HG03135 (cell line): ENCODE measurements at regions not wholly inside any gene's neighbourhood (a gene's known extent, or its start where the extent isn't known, plus 50 kb on each side); places are given as distances from the start of the nearest gene placed in this dataset.

Source experiments
- ATAC-seq: cut with Tn5 transposase; IDR thresholded peaks from one replicate; pipeline ENCODE4 v1.9.1; 2021; ENCODE audit warnings: mild to moderate bottlenecking, moderate library complexity; ENCODE audit not compliant: unreplicated experiment

DNA sequence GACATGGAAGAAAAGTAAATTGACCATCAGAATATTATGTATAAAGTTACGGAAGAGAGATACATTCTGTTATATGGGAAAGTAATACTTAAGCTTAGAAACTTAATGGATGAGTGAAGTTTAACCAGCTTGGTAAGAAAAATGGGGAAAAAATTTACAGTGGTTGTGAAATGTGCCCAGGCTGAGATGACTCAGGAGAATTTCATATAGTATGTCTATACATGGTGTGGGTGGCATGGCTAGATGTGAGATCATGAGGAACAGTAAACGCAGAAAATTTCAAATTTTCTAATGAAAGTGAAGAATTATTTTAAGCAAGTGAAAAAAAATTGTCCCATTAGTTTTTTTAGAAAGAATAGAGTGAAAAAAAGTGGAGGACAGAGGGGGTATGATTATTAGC is 552.5 kb upstream of the SORCS1 start:
- no peak for ATAC-seq

GRCh38 chr10:107715565-107715964 is 551.1 kb upstream of the SORCS1 start:
- ATAC-seq, result no peak

- ATAC-seq, result no peak
Measured at GRCh38 chr10:107708981-107709380, 544.5 kb upstream of the SORCS1 start.

- ATAC-seq, result no peak
Measured at GRCh38 chr10:107706096-107706725, 541.7 kb upstream of the SORCS1 start.

DNA sequence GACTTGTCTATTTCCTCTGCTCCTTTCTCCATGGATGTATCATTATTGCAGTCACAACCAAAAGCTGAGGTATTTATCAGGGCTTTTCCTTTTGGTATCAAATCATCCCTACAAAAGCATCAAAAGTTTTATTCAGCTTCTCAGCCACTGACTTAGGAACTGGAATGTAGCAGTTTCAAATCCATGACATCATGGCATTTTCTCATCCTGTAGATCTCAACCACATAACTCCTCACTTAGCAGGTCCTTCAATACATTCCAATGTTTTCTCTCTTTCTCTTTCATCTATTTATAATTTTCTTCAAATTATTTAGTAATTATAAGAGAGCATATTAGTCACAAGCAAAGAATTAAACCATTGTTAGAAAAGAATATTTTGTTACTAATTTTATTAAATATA is 537.4 kb upstream of the SORCS1 start:
- ATAC-seq, result no peak

DNA sequence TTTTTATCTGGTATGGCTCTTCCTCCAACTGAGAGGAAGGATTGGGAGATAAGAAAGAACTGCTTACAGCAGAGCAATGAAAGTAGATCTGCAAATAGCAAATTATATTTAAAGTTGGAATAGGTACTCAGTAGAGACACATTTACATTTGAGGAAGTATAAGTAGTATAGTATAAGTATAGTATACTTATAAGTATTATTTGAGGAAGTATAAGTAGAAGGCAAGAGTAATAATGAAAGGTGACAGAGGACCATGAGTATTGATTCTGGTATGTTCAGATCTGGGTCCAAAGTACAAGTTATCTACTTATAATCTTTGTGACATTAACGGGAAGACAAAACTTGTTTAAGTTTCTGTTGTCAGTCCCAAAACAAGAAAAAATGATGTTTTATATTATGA is 527.6 kb upstream of the SORCS1 start:
- no peak for ATAC-seq

DNA sequence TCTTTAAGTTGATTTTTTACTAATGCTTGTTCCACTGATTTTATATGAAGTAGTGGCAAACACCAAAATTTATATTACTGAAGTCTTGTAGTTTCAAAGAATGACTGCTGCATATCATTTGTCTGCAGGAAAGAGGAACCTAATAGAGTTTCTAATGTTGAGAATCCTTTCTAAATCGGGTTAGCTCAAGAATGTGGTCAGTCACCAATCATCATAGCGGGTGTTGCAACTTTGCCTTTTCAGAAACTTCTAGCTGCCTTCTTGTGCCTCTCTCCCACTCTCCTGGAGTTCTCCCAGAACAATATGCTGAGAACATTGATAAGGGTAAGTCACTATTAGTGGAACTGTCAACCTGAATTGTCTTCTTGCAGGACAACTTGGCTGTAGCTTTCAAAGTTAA is 524.8 kb upstream of the SORCS1 start:
- ATAC-seq, result no peak

- ATAC-seq, result no peak
Measured at GRCh38 chr10:107687701-107688100, 523.2 kb upstream of the SORCS1 start.

DNA sequence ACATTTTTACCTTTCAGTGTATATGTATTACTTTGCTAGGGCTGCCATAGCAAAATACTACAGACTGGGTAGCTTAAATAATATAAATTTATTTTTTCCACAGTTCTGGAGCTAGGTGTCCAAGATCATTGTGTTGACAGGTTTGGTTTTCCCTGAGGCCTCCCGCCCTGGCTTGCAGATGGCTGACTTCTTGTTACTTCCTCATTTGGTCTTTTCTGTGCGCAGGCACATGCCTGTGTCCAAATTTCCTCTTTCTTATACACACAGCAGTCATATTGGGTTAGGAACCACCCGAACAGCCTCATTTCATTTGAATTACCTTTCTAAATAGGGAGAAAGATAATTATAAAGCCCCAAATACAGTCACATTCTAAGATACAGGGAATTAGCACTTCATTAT is 521.6 kb upstream of the SORCS1 start:
- ATAC-seq, result no peak

- ATAC-seq, result no peak
Measured at GRCh38 chr10:107671960-107672359, 507.5 kb upstream of the SORCS1 start.

GRCh38 chr10:107666214-107666613 is 501.7 kb upstream of the SORCS1 start:
- no peak for ATAC-seq

DNA sequence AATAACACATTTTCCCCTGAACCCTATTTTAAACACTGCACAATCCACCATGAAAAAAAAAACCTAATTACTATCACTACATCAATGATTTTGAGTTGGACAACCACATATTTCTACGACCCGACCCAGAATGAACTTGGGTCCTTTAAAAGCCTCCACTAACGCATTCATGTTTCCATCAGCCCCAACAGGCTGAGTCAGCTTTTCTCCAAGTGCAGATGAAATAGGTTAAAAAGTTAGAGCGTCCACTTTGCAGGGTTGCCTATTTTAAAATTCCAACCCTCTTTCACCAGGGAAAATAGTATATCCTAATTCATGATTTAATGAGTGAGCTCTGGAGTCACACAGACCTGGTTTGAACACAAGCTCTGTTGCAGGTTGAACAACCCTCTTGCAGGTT is 501.0 kb upstream of the SORCS1 start:
- no peak for ATAC-seq

- no peak for ATAC-seq
Measured at GRCh38 chr10:107657851-107658250, 493.3 kb upstream of the SORCS1 start.

- ATAC-seq, result no peak
Measured at GRCh38 chr10:107656932-107657331, 492.4 kb upstream of the SORCS1 start.

DNA sequence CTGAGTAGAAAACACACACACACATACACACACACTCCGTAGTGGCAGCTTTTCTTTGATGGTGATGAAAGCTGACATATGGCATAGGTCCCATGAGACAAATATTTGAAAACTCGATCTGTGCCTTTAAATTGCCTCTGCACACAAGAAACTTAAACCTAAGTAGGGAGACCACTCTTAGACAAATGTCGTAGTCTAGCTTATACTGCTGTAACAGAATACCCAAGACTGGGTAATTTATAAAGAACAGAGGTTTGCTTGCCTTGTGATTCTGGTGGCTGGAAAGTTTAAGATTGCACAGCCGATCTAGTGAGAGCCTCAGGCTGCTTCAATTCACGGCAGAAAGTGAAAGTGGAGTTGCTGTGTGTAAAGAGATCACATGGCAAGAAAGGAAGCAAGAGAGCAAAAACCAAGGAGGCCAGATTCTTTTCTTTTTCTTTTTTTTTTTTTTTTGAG is 489.4 kb upstream of the SORCS1 start:
- no peak for ATAC-seq

DNA sequence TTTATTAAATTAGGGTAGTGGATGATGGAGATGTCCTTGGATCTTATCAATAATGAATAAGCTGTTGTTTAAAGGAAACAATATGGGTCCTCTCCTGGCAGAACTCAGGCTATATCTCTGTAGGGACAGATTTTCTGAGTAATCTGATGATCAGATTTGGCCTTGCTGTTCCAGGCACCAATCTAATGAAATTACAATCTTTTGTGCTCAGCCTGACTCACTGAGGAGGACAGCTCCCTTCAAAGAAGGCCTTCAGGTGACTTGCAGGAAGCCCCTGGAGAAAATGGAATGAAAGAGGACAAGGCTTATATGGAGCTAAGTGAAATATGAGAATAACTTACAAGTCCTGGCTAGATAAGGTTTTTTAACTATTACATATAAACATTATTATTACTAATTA is 486.4 kb upstream of the SORCS1 start:
- no peak for ATAC-seq

GRCh38 chr10:107649249-107649648 is 484.7 kb upstream of the SORCS1 start:
- ATAC-seq, result no peak

DNA sequence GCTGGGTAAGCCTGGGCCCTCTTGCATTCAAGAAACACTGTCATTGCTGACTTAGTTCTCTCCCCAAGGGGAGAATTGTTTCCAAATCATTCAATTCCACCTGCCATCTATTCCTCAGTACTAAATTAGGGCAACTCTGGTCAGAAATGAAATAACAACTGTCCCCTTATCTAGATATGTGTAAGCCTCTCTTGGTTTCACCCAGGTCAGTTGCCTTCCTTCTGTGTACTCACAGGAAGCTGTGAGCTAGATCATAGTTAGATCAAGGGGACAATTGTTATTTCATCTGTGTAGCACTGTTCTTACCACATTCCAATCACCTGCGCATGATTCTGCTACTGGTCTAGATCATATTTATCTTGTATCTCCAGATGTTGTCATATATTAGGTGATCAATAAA is 483.0 kb upstream of the SORCS1 start:
- ATAC-seq, result no peak

DNA sequence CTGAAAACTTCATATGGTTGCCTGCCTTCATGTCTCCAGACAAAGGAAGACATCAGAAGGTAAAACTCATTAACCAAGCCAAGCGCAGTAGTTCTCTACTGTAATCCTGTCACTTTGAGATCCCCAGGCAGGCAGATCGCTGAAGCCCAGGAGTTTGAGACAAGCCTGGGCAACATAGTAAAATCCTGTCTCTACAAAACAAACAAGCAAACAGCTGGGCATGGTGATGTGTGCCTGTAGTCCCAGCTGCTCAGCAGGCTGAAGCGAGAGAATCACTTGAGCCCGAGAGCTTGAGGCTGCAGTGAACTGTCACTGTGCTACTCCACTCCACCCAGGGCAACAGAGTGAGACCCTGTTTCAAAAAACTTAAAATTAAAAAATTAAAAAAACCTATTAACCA is 467.4 kb upstream of the SORCS1 start:
- no peak for ATAC-seq

DNA sequence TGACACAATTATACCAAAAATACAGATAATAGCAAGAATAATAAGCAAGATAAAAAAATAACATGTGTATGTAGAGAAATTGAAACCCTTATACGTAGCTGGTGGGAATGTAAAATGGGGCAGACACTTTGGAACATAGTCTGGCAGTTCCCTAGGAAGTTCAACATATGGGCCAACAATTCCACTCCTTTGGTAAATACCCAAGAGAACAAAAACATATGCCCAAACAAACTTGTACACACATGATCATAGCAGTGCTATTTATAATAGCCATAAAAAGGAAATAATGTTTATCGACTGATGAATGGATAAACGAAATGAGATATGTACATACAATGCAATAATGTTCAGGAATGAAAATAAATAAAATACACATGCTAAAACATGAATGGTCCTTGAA is 462.4 kb upstream of the SORCS1 start:
- ATAC-seq, result no peak

- ATAC-seq, result no peak
Measured at GRCh38 chr10:107623292-107623691, 458.8 kb upstream of the SORCS1 start.

GRCh38 chr10:107619139-107619538 is 454.6 kb upstream of the SORCS1 start:
- no peak for ATAC-seq

DNA sequence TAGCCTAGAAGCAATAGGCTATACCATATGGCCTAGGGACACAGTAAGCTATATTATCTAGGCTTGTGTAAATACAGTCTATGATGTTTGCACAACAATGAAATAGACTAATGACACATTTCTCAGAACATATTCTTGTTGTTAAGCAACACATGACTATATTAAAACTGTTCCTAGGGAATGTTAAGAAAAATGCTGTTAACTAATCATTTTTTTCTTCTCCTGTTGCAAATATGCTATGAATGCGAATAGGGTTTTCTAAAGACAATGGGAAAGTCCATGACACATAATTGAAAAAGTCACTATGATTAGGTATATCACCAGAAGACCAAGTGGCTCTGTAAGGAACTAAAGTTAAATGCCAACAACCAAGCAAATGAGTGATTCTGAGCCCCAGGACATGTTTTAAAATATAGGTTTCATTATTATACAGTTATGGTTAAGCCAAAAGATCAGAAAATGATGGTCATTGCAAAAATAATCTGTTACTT is 454.0 kb upstream of the SORCS1 start:
- ATAC-seq, result no peak
